Glomerular visceral epithelial cell (primary cell): ENCODE measurements at regions not wholly inside any gene's neighbourhood (a gene's known extent, or its start where the extent isn't known, plus 50 kb on each side); places are given as distances from the start of the nearest gene placed in this dataset.
"Not testable (repeated sequence)": the region's sequence is repeated elsewhere in the genome, so short reads cannot be mapped to it uniquely, and the experiment has no call there.

Experiments used
- DNase-seq: peaks from one replicate; pipeline ENCODE4 v3.0.0-alpha.2; 2016; ENCODE audit errors: extremely low spot score

- DNase-seq = no peak
Measured at GRCh38 chr3:152621967-152622810, 212.7 kb upstream of the P2RY1 start.

GRCh38 chr3:152622811-152623167, 212.1 kb upstream of the P2RY1 start:
- no peak for DNase-seq

- no peak for DNase-seq
Measured at GRCh38 chr3:152623286-152623911, 211.5 kb upstream of the P2RY1 start.

- DNase-seq = no peak
Measured at GRCh38 chr3:152626226-152626625, 208.7 kb upstream of the P2RY1 start.

- no peak for DNase-seq
Measured at GRCh38 chr3:152628496-152628895, 206.4 kb upstream of the P2RY1 start.

- no peak for DNase-seq
Measured at GRCh38 chr3:152629363-152630122, 205.4 kb upstream of the P2RY1 start.

GRCh38 chr3:152635389-152635788, 199.5 kb upstream of the P2RY1 start:
- no peak for DNase-seq

GRCh38 chr3:152636651-152637050, 198.3 kb upstream of the P2RY1 start:
- DNase-seq = no peak

GRCh38 chr3:152638214-152638613, 196.7 kb upstream of the P2RY1 start:
- DNase-seq = no peak

- no peak for DNase-seq
Measured at GRCh38 chr3:152638707-152639450, 196.1 kb upstream of the P2RY1 start.

GRCh38 chr3:152641198-152641597, 193.7 kb upstream of the P2RY1 start:
- DNase-seq = no peak

GRCh38 chr3:152642658-152643057, 192.3 kb upstream of the P2RY1 start:
- DNase-seq = no peak

- no peak for DNase-seq
Measured at GRCh38 chr3:152644478-152644877, 190.5 kb upstream of the P2RY1 start.

- DNase-seq = no peak
Measured at GRCh38 chr3:152646004-152646403, 188.9 kb upstream of the P2RY1 start.

GRCh38 chr3:152650177-152650576, 184.8 kb upstream of the P2RY1 start:
- no peak for DNase-seq

- not testable (repeated sequence) for DNase-seq
Measured at GRCh38 chr3:152650923-152651322, 184.0 kb upstream of the P2RY1 start.

- DNase-seq = peak; percentile 6
Measured at GRCh38 chr3:152656214-152656971, 178.5 kb upstream of the P2RY1 start.

GRCh38 chr3:152656972-152657355, 178.0 kb upstream of the P2RY1 start:
- DNase-seq = no peak

GRCh38 chr3:152658977-152659720, 175.8 kb upstream of the P2RY1 start:
- DNase-seq = no peak

- no peak for DNase-seq
Measured at GRCh38 chr3:152662157-152662556, 172.8 kb upstream of the P2RY1 start.

GRCh38 chr3:152664766-152665165, 170.2 kb upstream of the P2RY1 start:
- DNase-seq = no peak
